HG03575 (cell line): ENCODE measurements at regions not wholly inside any gene's neighbourhood (a gene's known extent, or its start where the extent isn't known, plus 50 kb on each side); places are given as distances from the start of the nearest gene placed in this dataset.
"Not testable (repeated sequence)": the region's sequence is repeated elsewhere in the genome, so short reads cannot be mapped to it uniquely, and the experiment has no call there.

ENCODE experiments used
- ATAC-seq: cut with Tn5 transposase; IDR thresholded peaks from one replicate; pipeline ENCODE4 v1.9.1; 2021; ENCODE audit not compliant: unreplicated experiment, insufficient number of reproducible peaks, low FRiP score; ENCODE audit errors: extremely low read depth

- ATAC-seq: no peak
These were observed 170.1 kb upstream of the SEMA3D start for GRCh38 chr7:85356916-85357315.

- ATAC-seq: peak; percentile 61
These were observed 156.6 kb upstream of the SEMA3D start for GRCh38 chr7:85343484-85343883.

GRCh38 chr7:85342781-85343180 is 155.9 kb upstream of the SEMA3D start:
- ATAC-seq: no peak

DNA sequence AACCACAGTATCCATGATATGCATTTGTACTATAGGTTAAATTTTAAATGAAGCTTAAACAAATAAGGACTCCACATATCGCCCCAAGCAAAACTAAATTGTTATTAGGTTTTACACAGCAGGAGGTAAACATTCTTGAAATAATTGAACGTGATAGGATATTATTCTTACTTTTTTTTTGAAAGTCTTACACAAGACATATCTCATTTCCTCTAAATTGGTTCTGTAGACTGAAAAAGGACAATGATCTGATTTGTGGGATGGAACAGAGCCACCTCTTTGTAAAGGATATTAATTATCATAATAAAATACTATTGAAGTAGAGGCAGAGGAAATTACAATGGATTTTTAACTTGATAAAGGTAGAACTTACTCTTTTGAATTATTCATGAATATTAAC is 155.1 kb upstream of the SEMA3D start:
- ATAC-seq: no peak

- ATAC-seq: no peak
These were observed 154.3 kb upstream of the SEMA3D start for GRCh38 chr7:85341121-85341520.

GRCh38 chr7:85336086-85336485 is 149.2 kb upstream of the SEMA3D start:
- no peak for ATAC-seq

DNA sequence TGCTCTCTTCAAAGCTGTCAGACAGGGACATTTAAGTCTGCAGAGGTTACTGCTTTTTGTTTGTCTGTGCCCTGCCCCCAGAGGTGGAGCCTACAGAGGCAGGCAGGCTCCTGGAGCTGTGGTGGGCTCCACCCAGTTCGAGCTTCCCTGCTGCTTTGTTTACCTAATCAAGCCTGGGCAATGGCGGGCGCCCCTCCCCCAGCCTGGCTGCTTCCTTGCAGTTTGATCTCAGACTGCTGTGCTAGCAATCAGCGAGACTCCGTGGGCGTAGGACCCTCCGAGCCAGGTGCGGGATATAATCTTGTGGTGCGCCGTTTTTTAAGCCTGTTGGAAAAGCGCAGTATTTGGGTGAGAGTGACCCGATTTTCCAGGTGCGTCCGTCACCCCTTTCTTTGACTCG is 148.3 kb upstream of the SEMA3D start:
- ATAC-seq: not testable (repeated sequence)

DNA sequence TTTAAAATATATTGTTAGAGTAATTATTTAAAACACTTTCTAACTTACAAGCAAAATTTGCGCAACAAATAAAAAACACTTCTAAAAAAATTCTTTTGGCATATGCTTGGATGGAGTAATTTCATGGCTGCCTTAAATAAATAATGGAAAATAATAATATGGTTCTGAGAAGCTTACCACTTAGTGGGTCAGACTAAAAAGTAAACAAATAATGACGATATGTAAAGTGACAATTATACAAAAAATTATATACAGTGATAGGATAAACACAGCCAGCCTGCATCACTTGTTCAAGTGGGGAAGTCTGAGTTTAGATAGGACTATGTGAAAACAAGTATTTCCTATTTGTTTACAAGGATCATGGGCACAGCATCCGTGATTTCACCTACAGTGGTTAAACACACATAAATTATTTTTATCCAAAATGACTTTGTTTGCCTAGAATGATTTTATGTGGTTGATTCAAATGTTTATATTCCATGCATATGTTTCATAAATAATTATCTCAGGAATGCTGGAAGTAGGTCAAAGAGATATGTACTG is 141.7 kb upstream of the SEMA3D start:
- ATAC-seq: no peak

DNA sequence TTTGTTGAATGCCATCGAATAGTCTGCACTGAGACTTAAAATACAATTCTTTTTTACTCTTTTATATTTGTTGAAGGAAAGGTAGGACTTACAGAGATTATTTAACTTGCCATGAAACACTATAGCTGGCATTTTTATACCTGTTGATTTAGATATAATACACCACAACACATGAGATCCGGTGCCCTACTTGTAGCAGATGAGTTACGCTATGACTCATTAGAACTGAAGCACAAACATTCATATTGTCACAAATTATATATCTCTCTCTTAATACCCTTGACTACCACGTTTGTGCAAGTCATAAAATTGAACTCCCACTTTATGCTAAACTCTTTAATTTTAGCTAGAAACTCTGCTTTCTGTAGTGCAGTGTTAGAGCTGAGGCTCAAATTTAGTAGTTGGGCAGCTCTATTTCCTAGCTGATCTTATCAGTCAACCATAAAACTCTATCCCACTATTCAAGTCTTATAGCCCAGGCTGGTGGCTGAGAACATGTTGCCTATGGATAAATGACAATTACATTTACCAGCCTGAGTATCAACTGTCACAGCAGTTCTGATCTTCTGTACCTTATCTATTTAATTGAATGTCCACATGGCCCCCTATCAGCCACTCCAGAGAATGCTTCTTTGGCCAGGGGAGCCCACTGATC is 137.4 kb upstream of the SEMA3D start:
- no peak for ATAC-seq

- no peak for ATAC-seq
These were observed 135.4 kb upstream of the SEMA3D start for GRCh38 chr7:85322252-85322651.

GRCh38 chr7:85320699-85321476 is 134.0 kb upstream of the SEMA3D start:
- no peak for ATAC-seq

DNA sequence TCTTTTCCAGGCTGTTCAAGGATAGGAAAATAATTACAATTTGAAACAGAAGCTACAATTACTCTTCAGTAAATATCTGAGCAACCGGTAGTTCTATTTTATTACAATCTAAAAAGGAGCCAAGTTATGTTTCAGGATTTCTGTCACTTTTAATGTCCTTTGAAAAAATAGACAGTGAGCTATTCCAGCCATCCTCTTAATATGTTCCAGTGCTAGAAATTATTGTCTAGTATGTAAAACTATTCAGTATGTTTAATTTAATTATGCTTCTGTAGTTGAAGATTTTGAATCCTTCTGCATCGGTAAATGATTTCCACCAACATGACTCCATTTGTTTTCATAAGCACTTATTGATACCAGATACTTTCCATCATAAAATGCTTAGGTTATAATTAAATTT is 129.6 kb upstream of the SEMA3D start:
- no peak for ATAC-seq

DNA sequence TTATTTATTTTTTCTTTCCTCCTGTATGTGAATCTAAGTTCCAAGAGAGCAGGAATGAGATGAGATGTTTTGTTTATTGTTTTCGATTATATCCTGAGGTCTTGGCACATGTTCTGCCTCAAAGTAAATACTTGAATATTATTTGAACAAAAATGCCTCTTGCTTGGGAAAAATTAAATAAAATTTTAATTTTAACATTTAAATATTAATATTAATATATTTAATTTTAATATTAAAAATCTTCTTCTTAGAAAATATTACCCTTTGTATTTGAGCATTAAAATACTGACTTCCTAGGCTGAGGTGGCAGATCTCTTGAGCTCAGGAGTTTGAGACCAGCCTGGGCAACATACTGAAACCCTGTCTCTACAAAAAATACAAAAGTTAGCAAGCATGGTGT is 123.4 kb upstream of the SEMA3D start:
- no peak for ATAC-seq

GRCh38 chr7:85306115-85306514 is 119.3 kb upstream of the SEMA3D start:
- ATAC-seq: no peak

GRCh38 chr7:85294176-85294575 is 107.3 kb upstream of the SEMA3D start:
- no peak for ATAC-seq

DNA sequence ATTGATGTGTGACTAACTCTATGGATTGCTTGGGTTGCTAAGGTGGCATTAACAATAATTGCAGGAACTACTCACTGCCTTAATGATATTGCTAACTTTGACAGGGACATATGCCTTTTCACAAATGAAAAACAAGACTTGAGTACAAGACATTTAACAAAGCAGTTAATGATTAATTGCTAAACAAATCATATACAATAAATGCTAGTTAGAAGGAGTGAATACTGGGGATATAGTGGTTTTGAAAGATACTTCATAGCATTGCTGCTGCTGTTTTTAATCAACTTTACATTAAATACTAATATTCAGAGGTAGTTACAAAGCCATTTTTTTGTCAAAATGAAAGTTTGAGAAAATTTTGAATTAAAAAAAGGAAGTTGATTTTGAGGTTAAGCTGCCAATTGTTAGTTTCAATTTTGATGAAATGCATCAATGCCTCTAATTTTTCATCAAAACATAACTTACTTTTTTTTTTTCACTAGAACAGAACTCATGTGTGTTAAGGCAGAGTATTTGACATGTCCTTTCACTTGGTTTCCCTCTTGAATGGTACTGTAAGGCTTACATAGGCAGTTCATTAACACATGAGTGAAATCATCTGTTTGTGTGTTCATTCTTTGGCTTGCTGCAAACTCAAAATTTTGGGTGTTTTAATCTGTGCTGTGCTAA is 106.2 kb upstream of the SEMA3D start:
- ATAC-seq: peak; percentile 40

GRCh38 chr7:85290269-85290668 is 103.4 kb upstream of the SEMA3D start:
- no peak for ATAC-seq

DNA sequence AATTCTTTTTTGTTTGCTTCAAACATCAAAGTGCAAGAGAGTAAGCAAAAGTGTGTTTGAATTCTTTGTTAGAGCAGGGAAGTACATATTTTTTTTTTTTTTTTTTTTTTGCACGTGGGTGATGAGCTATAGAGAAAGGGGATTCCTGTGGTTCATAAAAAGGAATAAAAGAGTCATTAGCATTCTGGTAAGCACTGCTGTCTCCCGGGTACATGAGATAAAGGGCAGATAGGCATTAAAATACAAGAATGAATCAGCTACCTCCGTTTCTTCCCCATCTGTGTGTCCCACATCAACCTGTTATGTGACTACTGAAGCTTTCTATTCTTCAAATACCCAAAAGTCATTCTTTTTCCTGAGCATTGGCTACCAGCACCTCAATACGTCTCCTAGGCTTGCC is 102.4 kb upstream of the SEMA3D start:
- no peak for ATAC-seq

- ATAC-seq: no peak
These were observed 100.4 kb upstream of the SEMA3D start for GRCh38 chr7:85287106-85287825.
